Kidney glomerular epithelial cell (primary cell): ENCODE measurements at regions not wholly inside any gene's neighbourhood (a gene's known extent, or its start where the extent isn't known, plus 50 kb on each side); places are given as distances from the start of the nearest gene placed in this dataset.
"Not testable (repeated sequence)": the region's sequence is repeated elsewhere in the genome, so short reads cannot be mapped to it uniquely, and the experiment has no call there.

Experiments used
- DNase-seq: peaks from one replicate; lab custom pipeline; 2025; lab: John Stamatoyannopoulos, UW

GRCh38 chr4:147160908-147161513 is 215.3 kb upstream of the TTC29 start:
- DNase-seq, result peak; percentile 73

- no peak for DNase-seq
Measured at GRCh38 chr4:147163311-147163710, 217.6 kb upstream of the TTC29 start.

GRCh38 chr4:147168200-147168599 is 222.5 kb upstream of the TTC29 start:
- DNase-seq, result not testable (repeated sequence)

- DNase-seq, result no peak
Measured at GRCh38 chr4:147173322-147173721, 227.7 kb upstream of the TTC29 start.

- no peak for DNase-seq
Measured at GRCh38 chr4:147173797-147174432, 228.3 kb upstream of the TTC29 start.

GRCh38 chr4:147174591-147174990 is 228.9 kb upstream of the TTC29 start:
- no peak for DNase-seq

- DNase-seq, result no peak
Measured at GRCh38 chr4:147175460-147176025, 229.9 kb upstream of the TTC29 start.

GRCh38 chr4:147182041-147182440 is 236.4 kb upstream of the TTC29 start:
- DNase-seq, result no peak

- DNase-seq, result no peak
Measured at GRCh38 chr4:147192679-147193078, 247.0 kb upstream of the TTC29 start.

- no peak for DNase-seq
Measured at GRCh38 chr4:147194114-147194513, 248.4 kb upstream of the TTC29 start.

GRCh38 chr4:147194604-147195003 is 248.9 kb upstream of the TTC29 start:
- no peak for DNase-seq

- peak; percentile 45 for DNase-seq
Measured at GRCh38 chr4:147195386-147195785, 249.7 kb upstream of the TTC29 start.

- peak; percentile 64 for DNase-seq
Measured at GRCh38 chr4:147198411-147199051, 252.9 kb upstream of the TTC29 start.

GRCh38 chr4:147201016-147201415 is 255.4 kb upstream of the TTC29 start:
- DNase-seq, result peak; percentile 16

- no peak for DNase-seq
Measured at GRCh38 chr4:147206807-147207206, 261.1 kb upstream of the TTC29 start.

GRCh38 chr4:147207911-147208310 is 262.2 kb upstream of the TTC29 start:
- no peak for DNase-seq

GRCh38 chr4:147217655-147218054 is 263.2 kb upstream of the EDNRA start:
- DNase-seq, result no peak

GRCh38 chr4:147219145-147219544 is 261.8 kb upstream of the EDNRA start:
- no peak for DNase-seq

GRCh38 chr4:147220833-147221232 is 260.1 kb upstream of the EDNRA start:
- DNase-seq, result no peak

GRCh38 chr4:147222906-147223305 is 258.0 kb upstream of the EDNRA start:
- no peak for DNase-seq

- DNase-seq, result no peak
Measured at GRCh38 chr4:147223576-147223975, 257.3 kb upstream of the EDNRA start.

- no peak for DNase-seq
Measured at GRCh38 chr4:147236806-147237205, 244.1 kb upstream of the EDNRA start.

GRCh38 chr4:147244786-147245185 is 236.1 kb upstream of the EDNRA start:
- no peak for DNase-seq
